Activated CD8-positive, alpha-beta memory T cell treated with anti-CD3 and anti-CD28 coated beads for 24 hours (primary cell): ENCODE measurements at regions not wholly inside any gene's neighbourhood (a gene's known extent, or its start where the extent isn't known, plus 50 kb on each side); places are given as distances from the start of the nearest gene placed in this dataset.
"Not testable (repeated sequence)": the region's sequence is repeated elsewhere in the genome, so short reads cannot be mapped to it uniquely, and the experiment has no call there.

Experiments
- DNase-seq: peaks from one replicate; pipeline ENCODE4 v3.0.0-alpha.2; 2020

DNA sequence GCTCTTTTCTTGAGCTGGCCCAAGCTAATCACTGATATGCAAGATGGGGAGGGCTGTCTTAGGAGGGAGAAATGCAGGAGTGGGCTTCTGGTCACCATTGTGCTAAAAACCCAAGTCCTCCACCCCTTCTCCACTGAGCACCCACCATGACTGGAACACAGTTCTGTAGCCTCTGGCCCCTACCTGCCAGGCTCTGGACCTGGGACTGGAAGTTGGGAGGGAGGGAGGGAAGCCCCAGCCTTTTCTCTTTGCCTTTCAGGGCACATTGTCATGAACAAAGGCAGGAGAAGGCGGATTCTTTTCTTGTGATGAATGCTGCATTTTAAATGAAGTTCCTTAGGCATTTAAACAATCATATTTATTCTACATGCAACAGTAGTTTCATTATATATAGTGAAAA is 559.1 kb upstream of the TRPC7 start:
- DNase-seq, result no peak

DNA sequence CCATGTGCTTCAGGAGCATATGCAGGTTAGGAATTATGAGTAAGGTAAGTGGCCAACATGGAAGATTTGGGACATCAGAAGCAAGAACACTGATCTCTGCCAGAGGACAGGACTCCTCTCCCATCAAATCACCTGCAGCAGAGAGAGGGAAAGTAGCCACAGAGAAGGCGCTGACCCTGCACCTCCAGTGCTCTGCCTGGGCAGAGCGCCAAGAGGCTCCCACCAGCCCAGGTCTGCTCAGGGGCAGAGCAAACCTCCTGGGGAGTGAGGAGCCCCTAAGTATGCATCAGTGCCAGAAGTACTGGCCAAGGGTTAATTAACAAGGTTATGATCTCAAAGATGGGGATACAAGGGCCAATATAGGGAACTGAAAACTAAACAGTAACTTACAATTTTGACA is 545.3 kb upstream of the TRPC7 start:
- DNase-seq, result no peak

DNA sequence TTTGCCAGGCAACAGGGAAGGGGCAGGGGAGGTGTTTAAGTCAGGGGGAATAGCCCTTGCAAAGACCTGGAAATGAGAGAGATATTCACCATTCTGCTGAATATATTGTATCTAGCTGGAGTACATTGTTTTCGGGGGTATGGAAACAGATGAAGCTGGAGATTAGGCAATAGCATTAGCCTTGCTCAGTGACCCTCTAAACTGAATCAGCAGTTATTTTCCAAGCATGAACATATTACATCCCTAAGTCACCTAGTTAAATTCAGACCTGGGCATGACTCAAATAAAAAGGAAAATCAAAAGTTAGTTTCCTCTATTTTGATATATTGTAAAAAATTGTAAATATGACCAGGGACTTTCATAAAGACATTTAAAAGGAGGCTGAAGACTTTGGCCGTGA is 544.6 kb upstream of the TRPC7 start:
- DNase-seq, result no peak

DNA sequence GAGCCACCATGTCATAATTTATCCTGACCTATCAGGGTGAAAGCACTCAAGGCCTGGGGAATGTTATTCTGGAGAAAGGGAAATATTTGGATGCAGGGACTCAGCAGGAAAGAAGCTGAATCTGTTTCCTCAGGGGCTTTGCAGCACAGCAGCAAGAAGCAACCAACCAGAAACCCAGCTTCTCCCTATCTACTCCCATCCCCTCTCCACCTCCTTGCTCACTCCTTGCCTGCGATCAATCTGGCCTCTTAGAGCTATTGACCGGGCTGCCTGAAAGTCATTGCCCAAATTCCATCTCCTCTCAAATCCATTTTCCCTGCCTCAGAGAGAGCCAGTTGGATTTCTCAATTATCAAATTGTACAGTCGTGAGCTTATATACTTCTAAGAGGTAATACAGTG is 542.0 kb upstream of the TRPC7 start:
- no peak for DNase-seq

DNA sequence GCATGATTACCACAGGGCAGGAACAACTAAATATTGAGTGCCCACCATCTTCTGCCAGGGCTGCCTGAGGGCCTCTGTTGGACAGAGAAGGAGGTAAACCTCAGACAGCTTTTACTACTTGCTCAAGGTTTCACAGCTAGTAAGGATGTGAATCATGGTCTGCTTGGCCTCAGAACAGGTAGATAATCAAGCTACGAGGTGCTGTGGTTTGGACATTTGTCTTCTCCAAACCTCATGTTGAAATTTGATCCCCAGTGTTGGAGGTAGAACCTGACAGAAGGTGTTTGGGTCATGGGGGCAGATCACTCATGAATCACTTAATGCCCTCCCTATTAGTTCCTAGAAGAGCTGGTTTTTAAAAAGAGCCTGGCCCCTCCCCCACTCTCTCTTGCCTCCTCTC is 541.2 kb upstream of the TRPC7 start:
- DNase-seq, result no peak

DNA sequence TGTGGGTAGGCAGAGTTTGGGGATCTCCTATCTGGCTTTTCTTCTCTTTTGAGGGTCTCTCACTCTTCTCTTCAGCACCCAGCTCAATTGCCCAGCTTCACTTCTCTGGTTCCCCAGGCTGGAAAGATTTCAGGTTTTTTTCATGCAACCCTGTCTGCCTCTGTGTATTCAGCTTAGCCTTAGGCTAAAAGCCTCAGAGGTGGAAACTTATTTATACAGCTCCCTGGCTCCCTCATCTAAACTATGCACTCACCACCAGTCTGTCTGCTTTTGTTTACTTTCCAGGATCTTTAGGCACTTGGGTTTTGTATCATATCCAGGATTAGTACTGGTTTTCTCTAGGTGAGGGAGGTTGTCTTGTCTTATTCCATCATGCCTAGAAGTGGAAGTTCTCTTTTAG is 540.2 kb upstream of the TRPC7 start:
- DNase-seq, result no peak

DNA sequence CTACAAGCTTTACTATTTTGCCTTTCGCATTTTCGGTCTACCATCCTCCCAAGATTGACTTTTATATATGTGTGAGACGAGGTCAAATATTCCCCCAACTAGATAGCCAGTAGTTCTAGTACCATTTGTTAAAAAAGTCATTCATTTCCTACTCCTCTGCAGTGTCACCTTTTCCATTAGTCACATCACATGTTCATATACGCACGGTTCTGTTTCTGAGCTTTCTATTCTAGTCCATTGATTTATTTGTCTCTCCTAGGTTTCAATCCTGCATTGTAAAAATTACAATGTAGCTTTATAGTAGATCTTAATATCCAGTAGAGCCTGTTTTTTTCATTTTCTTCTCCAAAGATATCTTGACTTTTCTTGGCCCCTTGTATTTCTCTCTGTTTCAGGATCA is 528.7 kb upstream of the TRPC7 start:
- no peak for DNase-seq

DNA sequence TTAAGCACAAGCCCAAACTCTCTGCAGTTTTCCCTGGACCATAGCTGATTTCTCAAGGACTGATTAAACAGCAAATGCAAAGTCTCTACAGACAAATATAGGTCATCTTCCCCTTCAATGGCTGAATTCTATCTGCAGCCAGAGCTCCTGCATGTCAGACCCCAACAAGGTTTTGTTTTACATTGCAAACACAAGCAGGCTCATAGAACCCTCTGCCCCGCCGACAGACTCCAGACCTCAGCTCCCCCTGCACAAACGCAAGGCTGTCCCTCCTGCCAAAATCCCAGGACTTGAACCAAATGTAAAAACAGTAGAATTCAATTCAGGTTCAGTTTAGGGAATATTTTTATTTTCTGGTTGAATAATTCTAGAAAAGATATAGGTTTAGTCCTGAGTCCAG is 526.7 kb upstream of the TRPC7 start:
- DNase-seq, result no peak

DNA sequence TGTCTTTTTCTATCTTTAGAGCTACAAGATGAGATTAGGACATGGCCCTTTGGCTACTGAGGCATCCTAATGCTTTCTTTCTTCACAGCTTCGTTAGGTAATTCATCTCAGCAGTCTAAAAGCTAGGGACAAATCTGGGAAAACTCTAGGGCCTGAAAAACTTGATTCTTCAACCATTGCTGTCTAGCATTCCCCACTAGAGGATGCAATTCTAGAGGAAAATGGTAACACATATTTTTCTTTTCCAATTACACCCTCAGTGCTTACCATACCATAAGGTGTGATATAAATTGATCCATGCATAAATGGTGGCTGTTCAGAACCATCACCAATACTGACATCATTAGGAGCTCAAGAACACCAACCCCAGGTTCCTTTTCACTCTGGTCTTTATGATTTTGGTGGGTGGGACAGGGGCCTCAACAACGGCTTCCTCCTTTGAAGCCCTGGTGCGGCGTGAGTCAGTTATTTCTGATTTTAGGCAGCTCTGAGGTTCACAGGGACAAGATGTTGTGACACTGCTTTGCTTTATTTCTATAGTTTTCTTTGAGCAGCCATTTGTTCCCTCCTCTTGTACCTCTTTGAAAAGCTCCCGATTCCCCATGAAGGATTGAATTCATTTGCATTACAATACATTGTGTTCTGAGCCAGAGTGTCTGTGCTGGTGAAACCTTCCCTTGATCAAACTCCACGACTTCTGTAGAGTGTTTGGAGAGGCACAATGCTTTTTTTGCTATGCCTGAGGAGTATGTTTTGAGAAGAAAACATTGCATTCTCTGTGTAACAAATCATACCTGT is 526.0 kb upstream of the TRPC7 start:
- DNase-seq, result no peak

DNA sequence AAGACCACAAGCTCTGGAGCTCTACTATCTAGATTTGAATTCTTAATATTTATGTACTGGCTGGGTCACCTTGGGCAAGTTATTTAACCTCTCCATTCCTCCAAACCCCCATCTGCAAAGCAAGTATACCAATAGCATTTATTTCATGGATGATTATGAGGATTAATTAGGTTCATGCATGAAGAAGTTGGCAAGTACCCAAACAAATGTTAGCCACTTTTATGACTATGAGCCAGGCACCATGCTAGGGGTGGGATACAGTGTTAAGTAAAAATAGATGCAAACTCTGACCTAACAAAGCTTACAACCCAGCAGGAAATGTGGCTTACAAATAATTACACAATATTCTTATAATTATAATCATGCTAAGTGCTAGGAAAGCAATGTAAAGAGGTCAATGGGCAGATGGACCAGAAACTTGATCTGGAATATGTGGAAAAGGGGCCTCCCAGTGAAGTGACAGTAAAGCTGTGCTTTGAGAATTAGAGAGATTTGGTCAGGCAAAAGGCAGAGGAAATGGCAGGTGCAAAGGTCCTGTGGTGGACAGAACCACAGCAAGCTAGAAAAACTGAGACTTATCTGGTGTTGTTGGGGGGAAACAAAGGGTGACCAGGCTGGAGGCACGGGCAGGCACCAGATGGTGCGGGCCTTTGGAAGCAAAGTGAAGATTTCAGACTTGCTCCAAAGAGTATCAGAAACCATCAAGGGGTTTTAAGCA is 525.2 kb upstream of the TRPC7 start:
- DNase-seq, result no peak

DNA sequence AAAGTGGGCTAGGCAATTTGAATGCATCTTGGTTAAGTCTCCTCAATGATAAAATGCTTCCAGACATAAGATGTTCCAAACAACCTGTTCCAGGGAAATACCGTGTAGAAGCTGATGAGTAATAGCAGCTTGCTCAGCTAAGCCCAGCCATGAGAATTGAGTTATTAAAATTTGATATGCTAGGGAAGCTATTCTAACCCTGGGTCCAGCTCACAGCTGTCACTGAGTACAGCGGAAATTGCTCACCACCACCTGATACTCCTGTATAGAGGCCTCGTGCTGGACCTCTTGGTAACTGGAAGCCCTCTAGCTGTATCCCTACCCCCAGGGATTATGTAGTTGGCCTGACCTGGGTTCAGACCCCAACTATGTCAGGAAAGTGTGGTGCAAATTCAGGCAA is 521.3 kb upstream of the TRPC7 start:
- DNase-seq, result no peak

DNA sequence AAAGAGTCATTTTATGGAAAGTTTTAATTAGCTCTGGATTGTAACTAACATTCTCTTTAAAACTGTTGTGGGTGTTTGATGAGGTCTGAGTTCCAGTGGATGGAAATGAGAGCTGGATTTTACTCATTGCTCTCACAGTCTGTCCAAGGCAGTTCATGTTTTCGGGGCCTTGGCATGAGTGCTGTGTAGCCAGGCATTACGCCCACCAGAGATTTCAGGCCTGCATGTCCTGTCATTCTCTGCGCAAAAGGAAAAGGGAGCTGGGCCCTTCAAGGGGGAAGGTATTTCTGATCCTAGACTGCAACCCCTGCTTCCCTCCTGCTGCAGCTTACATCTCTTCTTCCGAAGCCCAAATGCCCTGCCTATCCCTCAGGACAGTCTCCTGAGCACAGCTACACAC is 499.6 kb upstream of the TRPC7 start:
- no peak for DNase-seq

DNA sequence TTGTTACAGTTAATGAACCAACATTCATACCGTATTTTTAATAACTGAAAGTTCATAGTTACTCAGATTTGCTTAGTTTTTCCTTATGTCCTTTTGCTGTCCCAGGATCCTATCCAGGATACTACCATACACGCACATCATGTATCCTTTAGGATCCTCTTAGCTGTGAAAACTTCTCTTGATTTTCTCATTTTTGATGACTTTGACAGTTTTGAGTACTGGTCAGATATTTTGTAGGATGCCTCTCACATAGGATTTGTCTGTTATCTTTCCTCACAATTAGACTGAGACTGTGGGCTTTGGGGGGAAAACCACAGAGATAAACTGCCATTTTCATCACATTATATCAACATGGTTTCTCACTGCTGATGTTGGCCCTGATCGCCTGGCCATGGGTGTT is 491.3 kb upstream of the TRPC7 start:
- DNase-seq, result no peak

DNA sequence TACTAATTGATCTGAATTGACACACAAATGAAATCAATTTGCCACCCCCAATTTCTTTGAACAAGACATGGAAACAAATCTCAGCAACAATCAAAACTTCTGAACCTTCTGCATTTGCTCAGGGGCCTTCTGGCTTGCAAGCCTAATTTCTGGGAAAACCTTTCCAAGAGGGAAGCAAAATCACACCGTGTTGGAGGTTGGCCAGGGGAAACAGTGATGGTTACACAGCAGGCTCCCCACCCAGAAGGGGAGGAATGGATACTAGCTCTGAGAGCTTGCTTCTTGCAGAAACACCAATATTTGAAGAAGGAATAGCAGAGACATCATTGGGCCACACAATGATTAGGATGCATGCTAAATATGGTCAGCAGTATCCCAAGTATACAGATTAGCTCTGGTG is 488.6 kb upstream of the TRPC7 start:
- DNase-seq, result no peak

DNA sequence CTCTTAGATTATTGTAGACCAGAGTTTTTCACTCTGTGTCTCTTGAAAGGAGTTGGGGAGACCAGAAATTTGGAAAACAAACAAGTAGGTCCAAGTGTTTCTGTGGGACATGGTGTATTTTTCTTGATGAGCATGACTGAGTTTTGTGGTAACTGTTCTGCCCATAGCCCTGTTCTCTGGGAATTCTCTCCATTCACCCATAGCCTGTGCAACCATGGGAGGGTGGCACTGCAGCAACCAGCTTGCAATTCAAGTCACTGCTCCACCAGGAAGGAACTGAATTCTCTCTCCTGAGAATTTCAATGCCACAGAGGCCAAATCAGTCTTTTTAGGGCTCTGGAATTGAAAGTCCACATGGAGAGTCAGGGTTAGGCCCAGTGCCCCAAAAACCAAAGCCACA is 475.3 kb upstream of the TRPC7 start:
- no peak for DNase-seq

DNA sequence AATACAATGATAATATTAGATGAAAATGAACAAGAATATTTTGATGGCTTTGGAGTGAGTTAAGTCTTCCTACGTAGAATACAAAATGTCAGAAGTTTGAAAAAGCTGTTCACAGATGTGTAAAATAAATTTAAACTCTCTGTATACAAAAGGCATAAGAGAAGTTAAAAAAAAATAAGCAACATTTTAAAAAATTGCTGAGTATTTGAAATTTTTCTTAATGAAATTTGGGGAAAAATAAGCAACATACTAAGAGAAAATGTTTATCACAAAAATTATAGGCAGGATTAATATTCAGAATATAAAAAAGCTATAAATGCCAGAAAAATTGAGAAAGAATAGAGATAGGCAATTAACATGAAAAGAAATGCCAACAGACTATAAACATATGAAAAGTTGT is 470.7 kb upstream of the TRPC7 start:
- DNase-seq, result no peak

DNA sequence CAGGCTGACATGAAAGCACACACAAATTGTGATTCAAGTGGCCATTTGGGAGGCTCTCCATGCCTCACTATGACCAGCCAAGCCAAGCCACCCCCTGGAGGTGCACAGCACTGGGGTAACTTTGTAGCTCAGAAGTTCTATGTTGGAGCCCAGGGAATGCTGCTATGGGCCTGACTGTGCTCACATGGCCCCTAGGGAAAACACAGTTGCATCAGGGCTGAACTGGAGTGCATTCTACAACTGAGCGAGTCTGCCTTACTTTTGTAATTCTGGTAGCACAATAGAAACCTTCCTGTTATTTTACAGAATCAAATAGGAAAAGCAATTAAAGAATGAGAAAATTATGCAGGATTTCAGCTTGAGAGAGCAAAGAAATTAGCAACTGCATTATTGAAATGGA is 455.5 kb upstream of the TRPC7 start:
- no peak for DNase-seq

DNA sequence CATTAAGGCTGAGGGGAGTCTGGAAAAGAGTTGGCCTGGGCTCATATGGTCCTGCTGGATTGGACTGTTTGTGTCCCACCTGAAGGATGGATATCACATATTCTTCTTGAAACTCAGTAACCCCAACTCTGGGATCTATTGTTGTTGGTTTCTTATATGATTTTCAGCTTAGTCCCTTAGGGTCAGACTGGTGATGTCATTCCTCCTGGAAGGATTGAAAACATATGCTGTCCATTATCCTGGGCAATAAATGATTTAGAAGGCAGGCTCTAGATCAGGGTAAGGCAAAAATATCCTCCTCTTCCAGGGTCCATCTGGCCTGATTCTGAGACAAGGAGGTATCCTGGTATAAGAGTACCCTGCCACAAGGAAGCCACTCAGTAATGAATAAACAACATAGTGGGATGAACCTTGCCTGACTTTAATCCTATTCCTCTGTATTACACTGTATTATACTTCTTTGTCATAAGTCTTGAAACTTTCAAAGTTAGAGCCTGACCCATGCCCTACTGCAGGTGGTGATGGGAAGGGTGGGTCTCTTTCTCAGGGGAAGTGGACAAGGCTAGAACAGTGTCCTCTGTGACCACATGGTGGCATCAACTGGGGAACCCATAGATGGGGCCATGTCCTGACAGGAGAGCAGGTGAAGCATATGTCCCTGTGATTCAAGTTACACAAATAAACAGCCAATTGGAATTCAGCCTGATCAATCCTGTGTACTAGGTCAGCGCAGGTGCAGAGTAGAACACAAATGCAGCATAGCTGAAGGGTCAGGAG is 454.4 kb upstream of the TRPC7 start:
- DNase-seq, result no peak

DNA sequence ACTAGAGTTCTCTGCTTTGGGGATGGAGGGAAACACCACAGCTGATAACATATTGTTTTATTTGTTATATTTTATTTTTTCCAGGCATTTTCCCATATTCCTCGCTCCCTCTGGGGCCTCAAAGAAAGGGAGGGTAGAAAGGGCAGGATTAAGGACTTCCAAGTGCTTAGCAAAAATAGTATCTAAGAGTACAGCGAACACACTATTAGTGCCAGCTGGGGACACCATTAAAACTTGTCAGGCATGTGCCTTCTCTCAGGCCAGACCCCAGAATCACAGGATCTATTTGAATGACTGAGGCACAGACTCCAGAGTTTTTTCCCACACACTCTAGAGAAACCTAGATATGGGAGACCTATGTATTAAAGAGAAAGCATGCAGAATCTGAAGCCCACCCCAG is 451.0 kb upstream of the TRPC7 start:
- DNase-seq, result no peak

DNA sequence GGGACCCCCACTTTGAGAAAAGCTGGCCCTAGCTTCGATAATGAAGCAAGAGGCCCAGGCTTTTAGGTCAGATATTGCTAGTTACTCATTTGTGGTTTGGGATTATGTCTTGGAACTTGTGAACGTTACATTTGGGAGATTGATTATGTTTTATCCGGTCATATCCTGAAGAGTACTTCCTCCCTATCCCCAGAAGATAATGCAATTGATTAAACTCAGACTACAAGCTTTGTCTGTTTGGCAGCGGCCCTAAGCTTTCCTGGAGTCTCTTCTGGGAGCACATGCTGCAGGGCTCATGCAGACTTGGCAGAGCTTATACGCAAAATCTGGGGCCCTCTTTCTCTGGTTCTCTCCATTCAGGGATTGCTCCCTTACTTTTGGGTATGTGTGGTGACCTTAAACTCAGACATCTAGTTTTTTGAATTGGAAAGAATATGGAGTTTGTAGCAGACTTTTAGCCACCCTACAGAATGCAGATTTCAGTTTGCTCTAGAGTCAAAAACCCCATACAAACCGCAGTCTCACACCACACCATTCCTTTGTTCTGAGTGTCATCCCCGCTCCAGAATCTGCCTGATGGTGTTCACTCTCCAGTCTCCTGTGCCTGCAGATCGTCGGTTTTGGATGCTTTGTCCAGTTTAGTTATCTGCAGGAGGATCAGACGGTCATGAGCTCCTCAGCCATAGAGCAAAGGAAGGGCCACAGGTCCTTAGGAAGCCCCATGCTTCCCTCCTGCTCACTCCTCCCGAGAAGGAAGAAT is 449.5 kb upstream of the TRPC7 start:
- DNase-seq, result no peak

DNA sequence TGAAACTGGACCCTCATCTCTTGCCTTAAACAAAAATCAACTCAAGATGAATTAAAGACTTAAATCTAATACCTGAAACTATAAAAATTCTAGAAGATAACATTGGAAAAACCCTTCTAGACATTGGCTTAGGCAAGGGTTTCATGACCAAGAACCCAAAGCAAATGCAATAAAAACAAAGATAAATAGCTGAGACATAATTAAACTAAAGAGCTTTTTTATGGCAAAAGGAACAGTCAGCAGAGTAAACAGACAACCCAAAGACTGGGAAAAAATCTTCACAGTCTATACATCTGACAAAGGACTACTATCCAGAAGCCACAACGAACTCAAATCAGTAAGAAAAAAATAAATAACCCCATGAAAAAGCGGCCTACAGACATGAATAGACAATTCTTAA is 446.9 kb upstream of the TRPC7 start:
- not testable (repeated sequence) for DNase-seq

DNA sequence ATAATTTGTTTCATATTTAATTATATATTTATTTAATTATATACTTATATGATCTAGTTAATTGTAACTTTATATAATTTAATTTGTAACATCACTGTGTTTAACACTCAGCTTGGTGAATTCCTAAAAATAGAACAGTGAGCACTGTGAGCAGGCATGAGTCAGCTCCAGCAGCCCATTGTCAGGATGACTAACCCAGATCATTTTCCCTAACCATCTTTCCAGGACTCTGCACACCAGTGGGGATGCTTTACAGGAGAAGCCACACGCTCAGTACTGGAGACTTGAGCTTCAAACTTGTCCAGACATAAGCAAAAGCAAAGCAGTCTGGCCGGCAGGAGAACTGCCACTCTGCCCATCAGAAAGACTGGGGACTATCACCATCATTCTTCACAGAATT is 446.2 kb upstream of the TRPC7 start:
- no peak for DNase-seq

DNA sequence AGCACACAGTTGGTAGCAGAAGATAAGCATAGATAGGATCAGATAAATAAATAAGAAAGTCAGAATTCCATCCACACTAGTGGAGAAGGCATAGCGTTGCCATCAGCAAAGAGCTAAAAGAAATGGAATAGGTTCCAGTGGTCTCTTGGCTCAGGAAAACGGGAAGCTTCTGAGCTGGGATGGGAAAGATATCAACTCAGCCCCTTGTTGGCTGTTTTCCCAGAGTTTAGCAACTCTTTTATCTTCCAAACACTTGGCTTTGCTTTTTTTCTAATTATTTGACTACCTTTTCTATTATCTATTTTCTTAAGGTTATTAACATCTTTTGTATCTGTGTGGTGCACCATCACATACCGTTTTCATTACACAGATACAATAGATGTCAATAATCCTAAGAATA is 445.7 kb upstream of the TRPC7 start:
- no peak for DNase-seq
